HG02973 (cell line): ENCODE measurements at regions not wholly inside any gene's neighbourhood (a gene's known extent, or its start where the extent isn't known, plus 50 kb on each side); places are given as distances from the start of the nearest gene placed in this dataset.

Experiments
- ATAC-seq: cut with Tn5 transposase; IDR thresholded peaks from one replicate; pipeline ENCODE4 v1.9.1; 2021; ENCODE audit warnings: moderate library complexity; ENCODE audit not compliant: unreplicated experiment

GRCh38 chr12:115072712-115073111 lies 388.7 kb upstream of the TBX3 start:
- ATAC-seq: no peak

DNA sequence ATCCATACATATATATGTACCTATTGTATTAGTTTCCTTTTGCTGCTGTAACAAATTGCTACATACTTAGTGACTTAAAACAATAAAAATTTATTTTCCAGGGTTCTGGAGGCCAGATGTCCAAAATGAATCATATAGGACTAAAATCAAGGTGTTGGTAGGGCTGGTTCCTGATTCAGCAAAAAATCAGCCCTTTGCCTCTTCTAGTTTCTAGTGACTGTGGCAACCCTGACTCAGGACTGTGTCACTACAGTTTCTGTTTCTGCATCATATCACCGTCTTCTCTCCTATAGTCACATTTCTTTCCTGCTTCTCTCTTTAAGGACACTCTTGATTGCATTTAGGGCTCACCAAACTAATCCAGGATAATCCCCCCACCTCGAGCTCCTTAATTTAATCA lies 386.3 kb upstream of the TBX3 start:
- no peak for ATAC-seq

DNA sequence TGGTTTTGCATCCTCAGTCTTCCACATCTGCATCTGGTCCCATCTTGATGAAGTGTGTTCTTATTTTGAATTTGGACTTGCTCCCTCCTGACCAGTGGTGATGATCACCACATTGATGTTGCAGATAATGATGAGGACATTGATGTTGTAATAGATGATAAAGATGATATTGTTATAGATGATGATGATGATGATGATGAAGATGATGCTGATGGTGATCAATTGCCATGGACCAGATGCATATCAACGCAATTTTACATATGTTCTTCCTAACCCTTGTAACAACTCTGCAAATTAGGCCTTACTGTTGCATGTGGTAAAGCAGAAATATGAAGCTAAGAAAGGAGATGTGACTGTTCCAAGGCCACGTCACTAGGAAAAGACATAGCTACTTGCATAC lies 380.3 kb upstream of the TBX3 start:
- ATAC-seq: no peak

GRCh38 chr12:115062741-115063140 lies 378.8 kb upstream of the TBX3 start:
- ATAC-seq: no peak

GRCh38 chr12:115060477-115061168 lies 376.6 kb upstream of the TBX3 start:
- ATAC-seq: no peak

- no peak for ATAC-seq
These were observed 373.5 kb upstream of the TBX3 start for GRCh38 chr12:115057445-115057844.

GRCh38 chr12:115051378-115051777 lies 367.4 kb upstream of the TBX3 start:
- no peak for ATAC-seq

- no peak for ATAC-seq
These were observed 365.6 kb upstream of the TBX3 start for GRCh38 chr12:115049614-115050013.

DNA sequence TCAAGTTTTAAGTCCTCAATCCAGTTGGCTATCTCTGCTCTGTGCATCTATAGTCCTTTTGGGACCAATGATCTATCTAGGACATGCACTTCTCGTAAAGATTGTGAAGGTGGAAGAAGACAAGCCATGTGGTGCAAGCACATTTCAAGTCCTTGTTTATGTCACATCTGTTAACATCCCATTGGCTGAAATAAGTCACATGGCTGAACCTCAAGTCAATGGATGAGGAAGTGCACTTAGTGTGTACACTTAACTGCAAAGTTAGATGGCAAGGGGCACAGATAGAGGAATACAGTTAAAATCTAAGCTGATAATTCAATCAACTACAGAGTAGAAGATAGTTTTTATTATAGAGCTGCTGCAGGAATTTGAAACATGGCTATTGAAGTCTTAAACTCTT lies 362.8 kb upstream of the TBX3 start:
- ATAC-seq: no peak

GRCh38 chr12:115044073-115044472 lies 360.1 kb upstream of the TBX3 start:
- ATAC-seq: no peak

DNA sequence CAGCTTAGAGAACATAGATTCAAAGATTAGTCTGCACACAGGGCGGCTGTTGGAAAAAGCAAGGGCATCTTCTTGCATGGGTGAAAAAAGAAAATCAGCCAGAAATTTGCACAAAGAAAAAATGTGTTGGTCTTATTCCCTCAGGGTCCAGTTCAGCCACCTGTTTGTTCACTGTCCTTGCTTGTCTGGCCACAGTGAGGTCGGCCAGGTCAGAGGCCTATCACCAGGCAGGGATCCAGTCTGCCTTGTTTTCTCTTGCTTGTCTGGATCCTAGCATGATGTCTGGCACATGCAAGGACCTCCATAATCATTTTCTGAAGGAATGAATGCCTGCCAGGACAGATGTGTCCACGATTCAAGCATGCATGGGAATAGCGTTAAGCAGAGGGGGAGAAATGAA lies 359.1 kb upstream of the TBX3 start:
- no peak for ATAC-seq

DNA sequence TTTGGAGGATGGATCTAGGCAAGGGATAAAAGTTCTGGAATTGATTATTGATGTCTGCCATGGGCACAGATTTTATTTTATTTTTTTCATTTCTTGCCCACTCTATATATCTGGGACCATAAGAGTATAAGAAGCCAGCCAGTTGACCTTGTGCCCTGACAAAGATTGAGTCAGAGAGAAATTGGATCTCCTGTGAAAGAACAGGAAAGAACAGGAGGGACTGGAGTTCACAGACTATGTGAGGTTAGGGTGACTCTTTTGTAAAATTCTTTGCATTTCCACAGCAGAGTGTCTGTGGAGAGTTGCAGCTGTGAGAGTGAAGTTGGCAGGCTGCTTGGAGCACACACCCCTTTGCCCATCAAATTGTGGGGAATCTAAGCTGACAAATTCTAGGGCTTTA lies 358.4 kb upstream of the TBX3 start:
- no peak for ATAC-seq

GRCh38 chr12:115037830-115038229 lies 353.9 kb upstream of the TBX3 start:
- ATAC-seq: no peak

GRCh38 chr12:115035535-115036107 lies 351.6 kb upstream of the TBX3 start:
- no peak for ATAC-seq

DNA sequence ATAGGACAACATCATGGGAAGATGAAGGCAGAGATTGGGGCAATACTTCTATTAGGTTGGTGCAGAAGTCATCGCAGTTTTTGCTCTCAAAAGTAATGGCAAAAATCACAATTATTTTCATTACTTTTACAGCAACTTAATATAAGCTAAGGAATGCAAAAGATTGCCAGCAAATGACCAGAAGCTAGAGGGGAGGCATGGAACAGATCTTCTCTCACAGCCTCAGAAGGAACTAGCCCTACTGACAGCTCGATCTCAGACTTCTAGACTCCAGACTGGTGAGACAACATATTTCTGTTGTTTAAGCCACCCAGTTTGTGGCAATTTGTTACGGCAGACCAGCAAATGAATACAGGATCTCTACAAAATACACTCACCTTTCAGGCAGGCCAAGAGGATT lies 348.5 kb upstream of the TBX3 start:
- ATAC-seq: no peak

DNA sequence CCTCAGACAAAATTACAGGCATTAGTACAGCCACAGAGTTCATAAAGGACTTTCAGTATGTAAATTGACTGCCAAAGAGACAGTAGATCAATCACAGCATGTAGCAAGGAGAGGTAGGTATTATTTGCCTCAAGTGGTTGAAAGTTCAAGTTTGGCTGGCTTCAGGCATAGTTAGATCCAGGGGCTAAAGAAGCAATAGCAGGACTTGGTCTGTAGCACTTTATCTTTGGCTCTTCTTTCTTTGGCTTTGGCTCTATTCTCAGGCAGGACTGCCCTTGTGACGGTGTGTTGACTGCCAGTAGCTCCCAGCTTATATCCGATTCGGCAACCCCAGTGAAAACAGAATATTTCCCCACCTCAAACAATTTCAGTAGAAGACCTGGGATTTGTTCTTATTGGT lies 346.0 kb upstream of the TBX3 start:
- ATAC-seq: no peak

- no peak for ATAC-seq
These were observed 340.6 kb upstream of the TBX3 start for GRCh38 chr12:115024531-115024930.

DNA sequence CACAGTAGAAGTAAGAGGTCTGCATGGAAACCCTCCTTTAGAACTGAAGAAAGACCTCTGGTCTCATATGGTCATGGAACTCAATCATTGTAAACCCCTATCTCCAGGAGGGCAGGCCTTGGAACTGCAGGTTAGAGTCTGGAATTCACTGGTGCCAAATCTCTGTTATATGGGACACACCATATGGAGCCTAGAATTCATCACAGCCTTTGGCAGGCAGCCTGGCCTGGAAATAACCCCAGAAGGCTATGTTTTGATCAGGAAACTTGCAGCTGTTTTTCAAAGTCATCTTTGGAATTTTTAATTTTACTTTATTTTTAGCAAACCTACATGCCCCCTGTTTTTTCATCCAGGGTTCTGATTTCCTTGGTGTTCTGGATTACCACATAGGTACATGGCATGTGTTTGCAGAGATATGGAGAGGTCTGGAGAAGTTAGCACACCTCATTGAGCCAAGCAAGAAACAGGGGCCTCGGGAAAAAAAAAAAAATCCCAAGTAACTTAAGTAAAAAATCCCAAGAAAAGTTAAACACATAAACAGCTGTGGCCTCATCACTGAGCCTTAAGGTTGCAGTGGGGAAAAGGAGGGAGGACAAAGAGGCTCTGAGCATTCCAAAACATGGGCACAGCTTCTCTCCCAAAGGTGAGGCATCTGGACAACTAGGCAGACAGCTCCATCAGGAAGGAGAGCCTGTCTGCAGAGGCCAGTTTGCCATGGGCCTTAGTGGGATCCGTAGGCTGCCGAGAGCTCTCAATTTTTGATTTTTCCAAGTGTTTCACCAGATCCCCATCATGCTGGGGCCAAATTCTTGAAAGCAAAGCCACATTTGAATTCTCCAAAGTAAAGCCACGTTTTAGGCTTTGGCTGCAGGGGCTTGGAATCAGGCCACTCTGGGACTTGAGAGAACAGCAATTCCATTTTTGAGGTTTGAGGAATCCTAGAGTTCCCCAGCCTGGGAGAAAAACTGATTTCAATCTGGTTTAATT lies 339.6 kb upstream of the TBX3 start:
- ATAC-seq: no peak

- ATAC-seq: no peak
These were observed 336.1 kb upstream of the TBX3 start for GRCh38 chr12:115020091-115020490.

GRCh38 chr12:115017346-115017745 lies 333.4 kb upstream of the TBX3 start:
- ATAC-seq: no peak

DNA sequence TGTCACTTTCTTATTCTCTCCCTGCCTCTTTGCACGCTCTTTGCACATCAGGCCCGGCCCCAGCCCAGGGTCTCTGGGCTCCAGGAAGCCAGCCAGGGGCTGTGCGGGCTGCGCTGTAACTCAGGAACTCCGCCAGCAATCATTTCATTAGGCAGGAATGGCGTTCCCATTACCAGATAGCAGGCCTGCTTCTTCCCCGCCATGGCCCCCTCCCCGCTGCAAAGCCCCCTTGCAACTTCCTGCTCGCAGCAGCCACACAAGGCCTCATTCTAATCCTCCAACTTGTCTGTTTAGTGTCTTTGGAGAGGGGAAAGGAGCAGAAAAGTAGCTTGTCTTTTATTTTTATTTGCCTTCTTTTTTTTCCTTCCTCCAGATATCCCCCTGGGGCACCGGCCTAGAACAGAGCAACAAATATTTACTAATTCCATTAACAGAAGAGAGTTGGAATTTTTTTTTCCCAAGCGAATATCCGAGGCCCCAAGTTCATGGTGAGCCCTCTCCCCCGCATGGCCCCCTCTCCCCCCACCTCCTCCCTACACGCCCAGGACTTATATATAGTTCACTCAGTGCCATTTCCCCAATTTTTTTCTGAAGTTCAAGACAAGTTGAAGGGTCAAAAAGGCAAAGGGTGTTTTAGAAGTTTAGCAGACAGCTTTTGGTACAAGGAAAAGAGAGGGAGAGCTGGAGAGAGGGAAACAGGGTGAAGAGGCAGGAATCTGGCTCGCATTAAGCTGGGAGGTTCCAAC lies 329.4 kb upstream of the TBX3 start:
- ATAC-seq: no peak
